Small intestine (tissue), 7 donors: ENCODE measurements at regions not wholly inside any gene's neighbourhood (a gene's known extent, or its start where the extent isn't known, plus 50 kb on each side); places are given as distances from the start of the nearest gene placed in this dataset.

Source experiments
- DNase-seq, 2 donors: peaks; one replicate each; pipeline versions ENCODE4 v3.0.0 to v3.0.0-alpha.2; 2013
- FAIRE-seq: peaks from 2 replicates; lab custom pipeline; 2012; peaks lifted over from hg19 to GRCh38; lab: Jason Lieb, UNC
- H3K27ac ChIP-seq, 3 donors: one replicate each; pipeline ENCODE4 v1.5.1; 2013; ENCODE audit warnings: low read length in 2 of 3, mild to moderate bottlenecking in 2 of 3, control low read depth in 1 of 3, inconsistent platforms in 1 of 3, low read depth in 1 of 3, moderate library complexity in 1 of 3
- H3K27me3 ChIP-seq, 3 donors: one replicate each; pipeline ENCODE4 v1.6.1; 2013; ENCODE audit warnings: low read length in 3 of 3, inconsistent platforms in 1 of 3; ENCODE audit not compliant: control insufficient read depth in 3 of 3, insufficient read depth in 3 of 3
- H3K36me3 ChIP-seq, 3 donors: one replicate each; pipeline ENCODE4 v1.6.1; 2013; ENCODE audit warnings: low read length in 3 of 3, inconsistent platforms in 1 of 3, low read depth in 1 of 3, mild to moderate bottlenecking in 1 of 3, moderate library complexity in 1 of 3; ENCODE audit not compliant: control insufficient read depth in 3 of 3, insufficient read depth in 2 of 3
- H3K4me1 ChIP-seq, 3 donors: one replicate each; pipeline ENCODE4 v1.6.1; 2013; ENCODE audit warnings: low read length in 2 of 3, inconsistent platforms in 1 of 3, low read depth in 1 of 3, mild to moderate bottlenecking in 1 of 3, moderate library complexity in 1 of 3; ENCODE audit not compliant: control insufficient read depth in 3 of 3, insufficient read depth in 2 of 3
- H3K4me3 ChIP-seq, 3 donors: one replicate each; pipeline ENCODE4 v1.5.1; 2013; ENCODE audit warnings: low read length in 3 of 3, control low read depth in 1 of 3, inconsistent platforms in 1 of 3, low read depth in 1 of 3, mild to moderate bottlenecking in 1 of 3, moderate library complexity in 1 of 3
- H3K9me3 ChIP-seq, 2 donors: one replicate each; pipeline ENCODE4 v1.6.1; 2013; ENCODE audit warnings: low read depth in 1 of 2, low read length in 1 of 2; ENCODE audit not compliant: control insufficient read depth in 2 of 2, insufficient read depth in 1 of 2
- WGBS, 3 donors: extraction: QIAGEN DNeasy Blood & Tissue Kit; methylation state at CpG; one replicate each; pipeline ENCODE4 v1.1.7; 2013; 5-methylcytosine and 5-hydroxymethylcytosine counted together
- donor health status: healthy with polysubstance abuse.
- donor health status: control.
- donor health status: control.
- donor health status: Bipolar disorder and iron deficiency.
- donor health status: healthy.

DNA sequence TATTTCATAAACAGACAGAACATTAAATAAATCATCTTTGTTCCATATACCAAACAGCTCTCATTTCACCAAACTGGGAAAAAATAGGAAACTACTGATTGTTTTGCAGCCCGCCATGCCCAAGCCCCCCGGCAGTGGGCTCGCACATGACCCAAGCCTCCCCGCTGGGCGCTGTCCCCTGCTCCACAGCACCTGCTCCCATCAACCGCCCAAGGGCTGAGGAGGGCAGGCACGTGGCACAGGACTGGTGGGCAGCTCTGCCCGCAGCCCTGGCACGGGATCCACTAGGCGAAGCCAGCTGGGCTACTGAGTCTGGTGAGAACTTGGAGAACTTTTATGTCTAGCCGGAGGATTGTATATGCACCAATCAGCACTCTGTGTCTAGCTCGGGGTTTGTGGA lies 554.8 kb upstream of the CCNG1 start:
- FAIRE-seq (no peak), DNase-seq (no peak)
- no peak overlapping the region for H3K4me3 ChIP-seq
- no peaks in the 10 kb centered on the region for H3K4me1 ChIP-seq
- H3K27ac ChIP-seq, result no peak overlapping the region
- no peaks in the 10 kb centered on the region for H3K27me3 ChIP-seq
- no peaks in the 10 kb centered on the region for H3K36me3 ChIP-seq
- H3K9me3 ChIP-seq, result peaks cover 0 to 13% of the 10 kb centered on the region in 2 donors
- 87 to 92% (median 92%) methylated on average over 12 of the region's 12 CpGs for WGBS, 3 donors

DNA sequence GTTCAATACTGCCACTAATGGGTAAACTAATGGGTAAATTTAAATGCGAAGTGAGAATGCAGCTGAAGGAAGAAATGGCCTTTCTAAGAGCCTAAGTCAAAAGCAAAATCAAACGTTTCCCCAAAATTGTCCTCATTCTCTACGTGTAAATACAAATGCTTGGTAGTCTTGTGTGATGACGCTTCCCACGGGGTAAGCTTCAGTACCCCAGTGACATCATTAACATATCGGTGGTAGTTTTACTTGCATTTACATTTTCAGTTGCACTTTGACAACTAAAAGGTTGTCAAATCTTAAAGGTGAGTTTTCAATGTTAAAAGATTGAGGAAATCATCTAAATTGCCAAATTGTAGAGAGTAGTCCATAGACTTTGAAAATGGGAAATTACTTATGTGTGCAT lies 550.7 kb upstream of the CCNG1 start:
- no peaks in the 10 kb centered on the region for H3K4me1 ChIP-seq
- peaks cover 0 to 7% of the 10 kb centered on the region in 2 donors for H3K9me3 ChIP-seq
- FAIRE-seq (no peak), DNase-seq (no peak)
- no peaks in the 10 kb centered on the region for H3K27me3 ChIP-seq
- no peak overlapping the region for H3K27ac ChIP-seq
- no peaks in the 10 kb centered on the region for H3K36me3 ChIP-seq
- H3K4me3 ChIP-seq, result no peak overlapping the region
- 60 to 74% (median 67%) methylated on average over 6 of the region's 6 CpGs for WGBS, 3 donors

DNA sequence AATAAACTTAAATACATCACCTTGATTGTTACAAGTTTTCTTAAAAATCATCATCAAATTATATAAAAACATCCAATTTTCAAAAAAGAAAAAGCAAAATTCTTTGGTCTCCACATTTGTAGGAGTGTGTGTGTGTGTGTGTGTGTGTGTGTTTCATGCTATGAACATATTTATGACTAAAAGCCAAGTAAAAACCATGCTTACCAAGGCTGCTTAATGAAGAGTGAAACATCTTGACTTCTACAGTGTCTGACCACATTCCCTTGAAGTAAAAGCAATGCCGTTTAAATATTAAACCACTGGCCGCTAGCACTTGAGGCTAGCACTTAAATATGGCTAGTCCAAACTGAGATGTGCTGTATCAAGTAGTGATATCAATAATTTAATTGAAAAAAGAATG lies 549.1 kb upstream of the CCNG1 start:
- WGBS, 3 donors, result 72 to 89% (median 83%) methylated on average over 2 of the region's 2 CpGs
- Histone ChIP-seq H3K27ac (no peak overlapping the region), H3K27me3 (no peaks in the 10 kb centered on the region), H3K4me3 (no peak overlapping the region), H3K36me3 (no peaks in the 10 kb centered on the region), H3K4me1 (no peaks in the 10 kb centered on the region), H3K9me3 (peaks cover 0 to 4% of the 10 kb centered on the region in 2 donors)
- DNase-seq, result no peak
- no peak for FAIRE-seq

DNA sequence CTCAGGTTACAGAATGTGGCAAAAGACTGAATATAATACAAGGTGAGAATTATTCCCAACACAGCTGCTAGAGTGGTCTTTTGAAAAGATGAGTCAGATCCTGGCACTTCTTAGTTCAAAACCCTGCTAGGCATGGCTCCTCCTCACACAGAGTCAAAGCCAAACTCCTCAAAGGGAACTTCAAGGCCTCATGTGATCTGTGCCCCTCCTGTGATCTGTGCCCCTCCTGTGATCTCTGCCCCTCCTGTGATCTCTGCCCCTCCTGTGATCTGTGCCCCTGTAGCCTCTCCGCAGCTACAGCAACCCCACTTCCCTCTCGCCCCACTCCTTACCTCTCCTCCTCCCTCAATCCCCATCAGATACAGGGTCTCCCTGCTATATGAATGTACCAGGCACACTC lies 525.5 kb upstream of the CCNG1 start:
- WGBS, 3 donors, result 49 to 63% (median 53%) methylated on average over 2 of the region's 2 CpGs
- Histone ChIP-seq H3K27me3 (no peaks in the 10 kb centered on the region), H3K4me3 (no peak overlapping the region), H3K27ac (no peak overlapping the region), H3K36me3 (no peaks in the 10 kb centered on the region), H3K4me1 (no peaks in the 10 kb centered on the region), H3K9me3 (no peaks in the 10 kb centered on the region)
- FAIRE-seq (no peak), DNase-seq (peak in 1 of 2 donors; percentile 4)

DNA sequence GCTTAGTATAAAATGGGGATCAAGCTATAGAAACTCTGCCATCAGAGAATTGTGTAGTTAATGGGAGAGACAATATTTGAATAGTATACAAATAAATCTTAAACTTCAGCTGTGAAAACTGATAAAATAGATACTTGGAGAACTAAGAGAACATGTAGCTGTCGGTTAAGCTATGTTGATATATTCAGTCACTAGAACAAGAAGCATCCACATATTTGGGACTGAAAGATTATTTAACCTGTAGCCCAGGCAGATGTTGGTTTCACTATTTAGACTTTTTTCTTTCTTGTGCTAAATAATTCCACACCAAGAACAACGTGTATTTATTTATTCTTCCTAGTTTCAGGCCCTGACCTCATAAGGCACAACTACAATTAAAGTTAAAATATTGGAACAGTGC lies 521.0 kb upstream of the CCNG1 start:
- no peak for FAIRE-seq
- WGBS, 3 donors, result 67 to 72% (median 71%) methylated on average over 2 of the region's 2 CpGs
- H3K4me3 ChIP-seq, result no peak overlapping the region
- H3K27ac ChIP-seq, result no peak overlapping the region
- no peaks in the 10 kb centered on the region for H3K4me1 ChIP-seq
- H3K9me3 ChIP-seq, result peaks cover 0 to 2% of the 10 kb centered on the region in 2 donors
- DNase-seq, result no peak
- H3K36me3 ChIP-seq, result no peaks in the 10 kb centered on the region
- H3K27me3 ChIP-seq, result no peaks in the 10 kb centered on the region

DNA sequence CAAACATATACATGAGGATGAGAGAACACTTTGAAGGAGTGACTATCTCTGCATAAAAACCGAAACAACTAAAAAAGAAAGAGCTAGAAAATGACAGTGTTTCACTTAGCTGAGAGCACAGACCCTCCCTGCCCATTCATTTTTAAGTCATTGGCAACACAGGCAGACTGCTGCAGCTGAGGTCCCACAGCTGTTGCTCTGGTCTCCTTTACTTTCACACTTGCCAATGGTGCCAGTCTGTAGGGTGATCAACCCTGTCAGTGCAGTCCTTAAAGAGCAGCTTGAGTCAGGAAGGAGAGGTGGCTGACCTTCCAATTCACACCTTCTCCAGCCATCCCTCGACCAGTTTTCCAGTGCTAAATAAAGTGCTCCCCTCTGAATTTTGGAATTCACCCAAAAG lies 508.3 kb upstream of the CCNG1 start:
- Histone ChIP-seq H3K36me3 (no peaks in the 10 kb centered on the region), H3K27me3 (no peaks in the 10 kb centered on the region), H3K9me3 (peaks cover 0 to 6% of the 10 kb centered on the region in 2 donors), H3K4me3 (no peak overlapping the region), H3K27ac (no peak overlapping the region), H3K4me1 (no peaks in the 10 kb centered on the region)
- DNase-seq, result no peak
- 41 to 63% (median 48%) methylated on average over 2 of the region's 2 CpGs for WGBS, 3 donors
- FAIRE-seq, result no peak

DNA sequence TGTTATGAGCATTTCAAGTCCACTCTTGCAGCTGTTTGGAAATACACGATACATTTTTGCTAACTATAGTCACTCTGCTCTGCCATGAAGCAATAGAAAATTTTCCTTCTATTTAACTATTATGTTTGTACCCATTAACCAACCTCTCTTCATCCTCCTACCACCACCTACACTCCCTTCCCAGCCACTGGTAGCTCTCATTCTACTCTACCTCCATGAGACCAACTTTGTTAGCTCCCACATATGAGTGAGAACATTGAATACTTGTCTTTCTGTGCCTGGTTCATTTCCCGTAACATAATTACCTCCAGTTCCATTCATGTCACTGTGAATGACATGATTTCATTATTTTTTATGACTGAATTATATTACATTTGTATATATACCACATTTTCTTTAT lies 505.9 kb upstream of the CCNG1 start:
- no peak overlapping the region for H3K4me3 ChIP-seq
- no peak for DNase-seq
- FAIRE-seq, result no peak
- 85 to 95% (median 92%) methylated on average over 2 of the region's 2 CpGs for WGBS, 3 donors
- peaks cover 0 to 15% of the 10 kb centered on the region in 2 donors for H3K9me3 ChIP-seq
- no peaks in the 10 kb centered on the region for H3K36me3 ChIP-seq
- H3K27me3 ChIP-seq, result no peaks in the 10 kb centered on the region
- H3K27ac ChIP-seq, result no peak overlapping the region
- H3K4me1 ChIP-seq, result no peaks in the 10 kb centered on the region

DNA sequence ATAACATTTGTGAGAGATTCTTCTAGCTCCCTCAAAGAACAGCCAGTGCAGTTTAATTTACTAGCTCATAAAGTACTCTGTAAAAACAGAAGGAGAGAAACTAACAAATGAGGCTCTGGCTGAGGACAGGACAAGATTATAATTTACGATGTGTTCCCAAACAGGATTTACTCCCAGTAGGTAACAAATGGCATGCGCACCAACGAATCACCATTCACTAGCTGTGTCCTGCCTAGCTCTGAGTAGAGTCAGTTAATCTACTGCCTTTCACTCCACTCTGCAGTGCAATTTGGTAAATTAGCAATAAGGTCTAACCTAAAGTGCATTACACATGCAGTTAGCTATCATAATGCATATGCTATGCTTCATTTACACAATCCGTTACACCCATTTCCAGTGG lies 497.4 kb upstream of the CCNG1 start:
- no peaks in the 10 kb centered on the region for H3K4me1 ChIP-seq
- H3K27ac ChIP-seq, result no peak overlapping the region
- WGBS, 3 donors, result 69 to 77% (median 73%) methylated on average over 4 of the region's 4 CpGs
- no peaks in the 10 kb centered on the region for H3K27me3 ChIP-seq
- no peaks in the 10 kb centered on the region for H3K36me3 ChIP-seq
- DNase-seq (no peak), FAIRE-seq (no peak)
- H3K4me3 ChIP-seq, result no peak overlapping the region
- peaks cover 0 to 11% of the 10 kb centered on the region in 2 donors for H3K9me3 ChIP-seq

DNA sequence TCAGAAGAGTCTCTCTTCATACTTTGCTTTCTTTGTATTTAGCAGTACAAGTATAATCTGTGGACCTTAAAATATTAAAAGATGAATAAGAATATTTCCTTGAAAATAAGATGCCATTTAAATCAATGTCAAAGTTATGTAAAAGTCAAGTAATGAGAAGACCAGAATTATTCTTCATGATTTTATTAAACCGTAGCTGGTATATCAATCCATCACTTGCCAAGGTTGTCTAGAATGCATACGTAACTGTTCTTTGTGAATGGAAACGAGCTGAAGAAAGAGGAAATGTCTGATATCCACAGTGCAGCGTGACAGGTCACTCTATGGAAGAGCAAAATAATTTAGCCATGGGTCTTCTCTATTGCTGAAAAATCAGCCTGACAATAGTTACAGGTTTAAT lies 488.7 kb upstream of the CCNG1 start:
- Histone ChIP-seq H3K4me1 (no peaks in the 10 kb centered on the region), H3K4me3 (no peak overlapping the region), H3K27me3 (no peaks in the 10 kb centered on the region), H3K27ac (no peak overlapping the region), H3K36me3 (no peaks in the 10 kb centered on the region), H3K9me3 (no peaks in the 10 kb centered on the region)
- 60 to 70% (median 60%) methylated on average over 4 of the region's 4 CpGs for WGBS, 3 donors
- no peak for DNase-seq
- FAIRE-seq, result no peak
